ENCODE measurements at regions not wholly inside any gene's neighbourhood (a gene's known extent, or its start where the extent isn't known, plus 50 kb on each side); places are given as distances from the start of the nearest gene placed in this dataset.
"Not testable (repeated sequence)": the region's sequence is repeated elsewhere in the genome, so short reads cannot be mapped to it uniquely, and the experiment has no call there.

- ATAC-seq; H3K27ac ChIP-seq (ENCODE audit: extremely low read length, insufficient read depth, low read length); H3K4me1 ChIP-seq (ENCODE audit: insufficient read depth, low read length); H3K36me3 ChIP-seq (replicated peaks in 1 of 2; ENCODE audit: control insufficient read depth in 1 of 2, insufficient read depth in 2 of 2, low read length in 2 of 2); CTCF ChIA-PET (ENCODE audit: low intra/inter-chr PET ratio, low total read pairs); DNase-seq (ENCODE audit: low spot score); in situ Hi-C loops (cut with HindIII; ENCODE audit: extremely low pct_ligation_motif_present, low pct_unique_long_range_greater_than_20kb); H3K4me2 ChIP-seq (ENCODE audit: low read depth, low read length); H3K79me2 ChIP-seq (ENCODE audit: insufficient read depth, low read length); H3K27me3 ChIP-seq (ENCODE audit: control insufficient read depth in 1 of 2, insufficient read depth in 2 of 2, low read length in 2 of 2); H3K9ac ChIP-seq (ENCODE audit: insufficient read depth, low read depth, low read length); intact Hi-C loops (cut with micrococcal nuclease; ENCODE audit: unreplicated experiment); BruUV-seq (replicated peaks); FAIRE-seq; H2AFZ ChIP-seq (ENCODE audit: low read length); POLR2A ChIA-PET; H3K4me3 ChIP-seq (replicated peaks in 1 of 3; ENCODE audit: insufficient read depth in 1 of 3, low read depth in 2 of 3, low read length in 3 of 3); H4K20me1 ChIP-seq (ENCODE audit: insufficient read depth, low read length): not testable (repeated sequence)
- peaks cover 40% of the 10 kb centered on the region for H3K9me3 ChIP-seq (ENCODE audit: low read length)
- TF ChIP-seq MAFK (conservative IDR thresholded peaks at IDR 0.05 in 1 of 2, IDR thresholded peaks at IDR 0.05 in 1 of 2; ENCODE audit: low read length in 2 of 2): peak in 1 of 2 experiments; percentile 22; a peak in 1 of 4 replicates
- WGBS (ENCODE audit: low lambda C conversion rate): 6% methylated on average over 3 of the region's 3 CpGs
These were observed 635.5 kb downstream of the ZNF716 start for GRCh38 chr7:58085444-58085843.

DNA sequence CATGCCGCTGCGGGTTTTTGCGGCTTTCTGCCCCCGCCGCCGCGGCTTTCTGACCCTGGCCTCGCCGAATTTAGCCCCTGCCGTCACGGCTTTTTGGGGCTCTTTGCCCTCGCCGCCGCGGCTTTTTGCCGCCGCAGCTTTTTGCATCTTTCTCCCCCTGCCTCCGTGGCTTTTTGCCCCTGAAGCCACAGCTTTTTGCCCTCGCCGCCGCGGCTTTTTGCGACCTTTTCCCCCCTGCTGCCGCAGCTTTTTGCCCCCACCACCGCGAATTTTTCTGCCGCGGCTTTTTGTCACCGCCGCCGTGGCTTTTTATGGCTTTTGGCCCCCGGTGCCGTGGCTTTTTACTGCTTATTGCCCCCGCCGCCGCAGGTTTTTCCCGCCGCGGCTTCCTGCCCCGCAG lies 636.5 kb downstream of the ZNF716 start:
- no peaks in the 10 kb centered on the region for H4K20me1 ChIP-seq (ENCODE audit: insufficient read depth, low read length)
- H3K79me2 ChIP-seq (ENCODE audit: insufficient read depth, low read length): no peaks in the 10 kb centered on the region
- no peak overlapping the region for H3K4me3 ChIP-seq (replicated peaks in 1 of 3; ENCODE audit: insufficient read depth in 1 of 3, low read depth in 2 of 3, low read length in 3 of 3)
- no TSS peak for BruUV-seq (replicated peaks)
- intact Hi-C loops (cut with micrococcal nuclease; ENCODE audit: unreplicated experiment) (no loop called here), in situ Hi-C loops (cut with HindIII; ENCODE audit: extremely low pct_ligation_motif_present, low pct_unique_long_range_greater_than_20kb) (no loop called here)
- no peak for FAIRE-seq
- ChIA-PET CTCF (ENCODE audit: low intra/inter-chr PET ratio, low total read pairs) (no interaction called here), POLR2A (no interaction called here)
- WGBS (ENCODE audit: low lambda C conversion rate): 82% methylated on average over 40 of the region's 40 CpGs
- H3K4me1 ChIP-seq (ENCODE audit: insufficient read depth, low read length): no peaks in the 10 kb centered on the region
- H3K27ac ChIP-seq (ENCODE audit: extremely low read length, insufficient read depth, low read length): no peak overlapping the region
- peaks cover 47% of the 10 kb centered on the region for H3K9me3 ChIP-seq (ENCODE audit: low read length)
- no peak overlapping the region for H2AFZ ChIP-seq (ENCODE audit: low read length)
- ATAC-seq: no peak
- no peaks in the 10 kb centered on the region for H3K27me3 ChIP-seq (ENCODE audit: control insufficient read depth in 1 of 2, insufficient read depth in 2 of 2, low read length in 2 of 2)
- no peak overlapping the region for H3K4me2 ChIP-seq (ENCODE audit: low read depth, low read length)
- no peak for DNase-seq (ENCODE audit: low spot score)
- H3K9ac ChIP-seq (ENCODE audit: insufficient read depth, low read depth, low read length): no peak overlapping the region
- no peaks in the 10 kb centered on the region for H3K36me3 ChIP-seq (replicated peaks in 1 of 2; ENCODE audit: control insufficient read depth in 1 of 2, insufficient read depth in 2 of 2, low read length in 2 of 2)
- TF ChIP-seq ZNF276 (CRISPR knock-in tag; IDR thresholded peaks at IDR 0.05; ENCODE audit: low read depth) (no peak), REL (CRISPR knock-in tag; conservative IDR thresholded peaks at IDR 0.05) (no peak), SMAD3 (CRISPR knock-in tag; IDR thresholded peaks at IDR 0.05) (no peak), ZNF546 (CRISPR knock-in tag; conservative IDR thresholded peaks at IDR 0.05) (no peak), ZNF451 (CRISPR knock-in tag; IDR thresholded peaks at IDR 0.05) (no peak), ZNF589 (CRISPR knock-in tag; conservative IDR thresholded peaks at IDR 0.05) (no peak), ZFP36L2 (CRISPR knock-in tag; IDR thresholded peaks at IDR 0.05) (no peak)
- TF ChIP-seq, protein P1, sequence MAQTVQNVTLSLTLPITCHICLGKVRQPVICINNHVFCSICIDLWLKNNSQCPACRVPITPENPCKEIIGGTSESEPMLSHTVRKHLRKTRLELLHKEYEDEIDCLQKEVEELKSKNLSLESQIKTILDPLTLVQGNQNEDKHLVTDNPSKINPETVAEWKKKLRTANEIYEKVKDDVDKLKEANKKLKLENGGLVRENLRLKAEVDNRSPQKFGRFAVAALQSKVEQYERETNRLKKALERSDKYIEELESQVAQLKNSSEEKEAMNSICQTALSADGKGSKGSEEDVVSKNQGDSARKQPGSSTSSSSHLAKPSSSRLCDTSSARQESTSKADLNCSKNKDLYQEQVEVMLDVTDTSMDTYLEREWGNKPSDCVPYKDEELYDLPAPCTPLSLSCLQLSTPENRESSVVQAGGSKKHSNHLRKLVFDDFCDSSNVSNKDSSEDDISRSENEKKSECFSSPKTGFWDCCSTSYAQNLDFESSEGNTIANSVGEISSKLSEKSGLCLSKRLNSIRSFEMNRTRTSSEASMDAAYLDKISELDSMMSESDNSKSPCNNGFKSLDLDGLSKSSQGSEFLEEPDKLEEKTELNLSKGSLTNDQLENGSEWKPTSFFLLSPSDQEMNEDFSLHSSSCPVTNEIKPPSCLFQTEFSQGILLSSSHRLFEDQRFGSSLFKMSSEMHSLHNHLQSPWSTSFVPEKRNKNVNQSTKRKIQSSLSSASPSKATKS (CRISPR knock-in tag; IDR thresholded peaks at IDR 0.05): no peak
- TF ChIP-seq, protein P2, sequence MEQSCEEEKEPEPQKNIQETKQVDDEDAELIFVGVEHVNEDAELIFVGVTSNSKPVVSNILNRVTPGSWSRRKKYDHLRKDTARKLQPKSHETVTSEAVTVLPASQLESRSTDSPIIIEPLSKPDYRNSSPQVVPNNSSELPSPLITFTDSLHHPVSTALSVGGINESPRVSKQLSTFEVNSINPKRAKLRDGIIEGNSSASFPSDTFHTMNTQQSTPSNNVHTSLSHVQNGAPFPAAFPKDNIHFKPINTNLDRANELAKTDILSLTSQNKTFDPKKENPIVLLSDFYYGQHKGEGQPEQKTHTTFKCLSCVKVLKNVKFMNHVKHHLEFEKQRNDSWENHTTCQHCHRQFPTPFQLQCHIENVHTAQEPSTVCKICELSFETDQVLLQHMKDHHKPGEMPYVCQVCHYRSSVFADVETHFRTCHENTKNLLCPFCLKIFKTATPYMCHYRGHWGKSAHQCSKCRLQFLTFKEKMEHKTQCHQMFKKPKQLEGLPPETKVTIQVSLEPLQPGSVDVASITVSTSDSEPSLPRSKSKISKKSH (CRISPR knock-in tag; IDR thresholded peaks at IDR 0.05; ENCODE audit: borderline replicate concordance): no peak
